ENCODE measurements at regions not wholly inside any gene's neighbourhood (a gene's known extent, or its start where the extent isn't known, plus 50 kb on each side); places are given as distances from the start of the nearest gene placed in this dataset.
"Not testable (repeated sequence)": the region's sequence is repeated elsewhere in the genome, so short reads cannot be mapped to it uniquely, and the experiment has no call there.

- H3K27ac Mint-ChIP-seq: no peak overlapping the region
- CTCF ChIA-PET: no interaction called here
- H3K4me3 Mint-ChIP-seq: no peak overlapping the region
Observed at GRCh38 chr4:100034023-100034664, 84.1 kb upstream of the H2AZ1 start.

GRCh38 chr4:100026066-100026465, 76.0 kb upstream of the H2AZ1 start:
- Mint-ChIP-seq H3K27ac (no peak overlapping the region), H3K27me3 (peaks cover 5% of the 10 kb centered on the region), H3K4me3 (no peak overlapping the region), H3K4me1 (no peaks in the 10 kb centered on the region), H3K9me3 (no peaks in the 10 kb centered on the region), H3K36me3 (no peaks in the 10 kb centered on the region)
- CTCF ChIA-PET: no interaction called here
- no peak for DNase-seq

More at GRCh38 chr4:100034023-100034664, 84.1 kb upstream of the H2AZ1 start:
- no peak for DNase-seq
- H3K4me1 Mint-ChIP-seq: no peaks in the 10 kb centered on the region
- H3K9me3 Mint-ChIP-seq: peaks cover 5% of the 10 kb centered on the region
- no peaks in the 10 kb centered on the region for H3K27me3 Mint-ChIP-seq
- H3K36me3 Mint-ChIP-seq: no peaks in the 10 kb centered on the region

GRCh38 chr4:100023800-100024199, 73.7 kb upstream of the H2AZ1 start:
- H3K27me3 Mint-ChIP-seq: peaks cover 5% of the 10 kb centered on the region
- H3K27ac Mint-ChIP-seq: no peak overlapping the region
- H3K36me3 Mint-ChIP-seq: no peaks in the 10 kb centered on the region
- CTCF ChIA-PET: no interaction called here
- DNase-seq: no peak
- H3K4me1 Mint-ChIP-seq: no peaks in the 10 kb centered on the region
- no peak overlapping the region for H3K4me3 Mint-ChIP-seq
- no peaks in the 10 kb centered on the region for H3K9me3 Mint-ChIP-seq

- Mint-ChIP-seq H3K27me3 (peaks cover 5% of the 10 kb centered on the region), H3K36me3 (no peaks in the 10 kb centered on the region), H3K4me1 (no peaks in the 10 kb centered on the region), H3K4me3 (no peak overlapping the region), H3K27ac (peak overlapping the region; percentile 19), H3K9me3 (no peaks in the 10 kb centered on the region)
- CTCF ChIA-PET: no interaction called here
- DNase-seq: no peak
Observed at GRCh38 chr4:100022792-100023222, 72.7 kb upstream of the H2AZ1 start.

GRCh38 chr4:100019821-100020220, 69.7 kb upstream of the H2AZ1 start:
- Mint-ChIP-seq H3K27ac (no peak overlapping the region), H3K4me1 (no peaks in the 10 kb centered on the region), H3K27me3 (peaks cover 5% of the 10 kb centered on the region), H3K9me3 (no peaks in the 10 kb centered on the region), H3K36me3 (no peaks in the 10 kb centered on the region), H3K4me3 (no peak overlapping the region)
- DNase-seq: no peak
- CTCF ChIA-PET: no interaction called here

GRCh38 chr4:100017637-100018310, 67.7 kb upstream of the H2AZ1 start:
- Mint-ChIP-seq H3K9me3 (no peaks in the 10 kb centered on the region), H3K27me3 (peaks cover 5% of the 10 kb centered on the region), H3K4me1 (no peaks in the 10 kb centered on the region), H3K27ac (no peak overlapping the region), H3K4me3 (no peak overlapping the region), H3K36me3 (no peaks in the 10 kb centered on the region)
- no peak for DNase-seq
- CTCF ChIA-PET: no interaction called here

GRCh38 chr4:100016191-100016590, 66.1 kb upstream of the H2AZ1 start:
- CTCF ChIA-PET: interaction anchor here (0.6 to 1.3 kb wide), 2 partner anchors 18 to 970 kb away, joined by 3 read pairs; no protein-coding TSS in a partner anchor
- DNase-seq: no peak
- Mint-ChIP-seq H3K9me3 (no peaks in the 10 kb centered on the region), H3K27ac (no peak overlapping the region), H3K4me3 (no peak overlapping the region), H3K36me3 (no peaks in the 10 kb centered on the region), H3K4me1 (no peaks in the 10 kb centered on the region), H3K27me3 (no peaks in the 10 kb centered on the region)

GRCh38 chr4:100014616-100015015, 64.5 kb upstream of the H2AZ1 start:
- H3K27me3 Mint-ChIP-seq: no peaks in the 10 kb centered on the region
- no peaks in the 10 kb centered on the region for H3K9me3 Mint-ChIP-seq
- no peaks in the 10 kb centered on the region for H3K4me1 Mint-ChIP-seq
- CTCF ChIA-PET: no interaction called here
- H3K27ac Mint-ChIP-seq: no peak overlapping the region
- no peak for DNase-seq
- no peaks in the 10 kb centered on the region for H3K36me3 Mint-ChIP-seq
- H3K4me3 Mint-ChIP-seq: no peak overlapping the region

GRCh38 chr4:100009490-100009889, 59.4 kb upstream of the H2AZ1 start:
- Mint-ChIP-seq H3K9me3 (peaks cover 3% of the 10 kb centered on the region), H3K36me3 (no peaks in the 10 kb centered on the region), H3K27ac (no peak overlapping the region), H3K27me3 (no peaks in the 10 kb centered on the region), H3K4me3 (no peak overlapping the region), H3K4me1 (no peaks in the 10 kb centered on the region)
- DNase-seq: no peak
- CTCF ChIA-PET: interaction anchor here (0.6 kb wide), 1 partner anchor 1016 kb away, joined by 3 read pairs; no protein-coding TSS in a partner anchor

GRCh38 chr4:100008048-100008447, 58.0 kb upstream of the H2AZ1 start:
- DNase-seq: no peak
- H3K27ac Mint-ChIP-seq: no peak overlapping the region
- CTCF ChIA-PET: no interaction called here
- H3K27me3 Mint-ChIP-seq: no peaks in the 10 kb centered on the region
- H3K36me3 Mint-ChIP-seq: no peaks in the 10 kb centered on the region
- H3K9me3 Mint-ChIP-seq: peaks cover 3% of the 10 kb centered on the region
- H3K4me1 Mint-ChIP-seq: no peaks in the 10 kb centered on the region
- H3K4me3 Mint-ChIP-seq: no peak overlapping the region

- H3K27me3 Mint-ChIP-seq, DNase-seq, H3K36me3 Mint-ChIP-seq, CTCF ChIA-PET, H3K4me1 Mint-ChIP-seq, H3K27ac Mint-ChIP-seq, H3K4me3 Mint-ChIP-seq, H3K9me3 Mint-ChIP-seq: not testable (repeated sequence)
Observed at GRCh38 chr4:100006161-100006560, 56.1 kb upstream of the H2AZ1 start.
